ENCODE measurements at regions not wholly inside any gene's neighbourhood (a gene's known extent, or its start where the extent isn't known, plus 50 kb on each side); places are given as distances from the start of the nearest gene placed in this dataset.

- H3K27me3 Mint-ChIP-seq (ENCODE audit: low read depth, poor library complexity) = peaks cover 7% of the 10 kb centered on the region
- H3K9me3 Mint-ChIP-seq = no peaks in the 10 kb centered on the region
- H3K4me1 Mint-ChIP-seq = peaks cover 36% of the 10 kb centered on the region
- DNase-seq = no peak
- TF ChIP-seq, protein P1, sequence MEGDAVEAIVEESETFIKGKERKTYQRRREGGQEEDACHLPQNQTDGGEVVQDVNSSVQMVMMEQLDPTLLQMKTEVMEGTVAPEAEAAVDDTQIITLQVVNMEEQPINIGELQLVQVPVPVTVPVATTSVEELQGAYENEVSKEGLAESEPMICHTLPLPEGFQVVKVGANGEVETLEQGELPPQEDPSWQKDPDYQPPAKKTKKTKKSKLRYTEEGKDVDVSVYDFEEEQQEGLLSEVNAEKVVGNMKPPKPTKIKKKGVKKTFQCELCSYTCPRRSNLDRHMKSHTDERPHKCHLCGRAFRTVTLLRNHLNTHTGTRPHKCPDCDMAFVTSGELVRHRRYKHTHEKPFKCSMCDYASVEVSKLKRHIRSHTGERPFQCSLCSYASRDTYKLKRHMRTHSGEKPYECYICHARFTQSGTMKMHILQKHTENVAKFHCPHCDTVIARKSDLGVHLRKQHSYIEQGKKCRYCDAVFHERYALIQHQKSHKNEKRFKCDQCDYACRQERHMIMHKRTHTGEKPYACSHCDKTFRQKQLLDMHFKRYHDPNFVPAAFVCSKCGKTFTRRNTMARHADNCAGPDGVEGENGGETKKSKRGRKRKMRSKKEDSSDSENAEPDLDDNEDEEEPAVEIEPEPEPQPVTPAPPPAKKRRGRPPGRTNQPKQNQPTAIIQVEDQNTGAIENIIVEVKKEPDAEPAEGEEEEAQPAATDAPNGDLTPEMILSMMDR (IDR thresholded peaks at IDR 0.05) = no peak
- H3K27ac Mint-ChIP-seq = no peak overlapping the region
- H3K4me3 Mint-ChIP-seq = no peak overlapping the region
- H3K36me3 Mint-ChIP-seq (ENCODE audit: low read depth) = no peaks in the 10 kb centered on the region
Measured at GRCh38 chr3:72319194-72320094, 528.8 kb downstream of the SHQ1 start.

DNA sequence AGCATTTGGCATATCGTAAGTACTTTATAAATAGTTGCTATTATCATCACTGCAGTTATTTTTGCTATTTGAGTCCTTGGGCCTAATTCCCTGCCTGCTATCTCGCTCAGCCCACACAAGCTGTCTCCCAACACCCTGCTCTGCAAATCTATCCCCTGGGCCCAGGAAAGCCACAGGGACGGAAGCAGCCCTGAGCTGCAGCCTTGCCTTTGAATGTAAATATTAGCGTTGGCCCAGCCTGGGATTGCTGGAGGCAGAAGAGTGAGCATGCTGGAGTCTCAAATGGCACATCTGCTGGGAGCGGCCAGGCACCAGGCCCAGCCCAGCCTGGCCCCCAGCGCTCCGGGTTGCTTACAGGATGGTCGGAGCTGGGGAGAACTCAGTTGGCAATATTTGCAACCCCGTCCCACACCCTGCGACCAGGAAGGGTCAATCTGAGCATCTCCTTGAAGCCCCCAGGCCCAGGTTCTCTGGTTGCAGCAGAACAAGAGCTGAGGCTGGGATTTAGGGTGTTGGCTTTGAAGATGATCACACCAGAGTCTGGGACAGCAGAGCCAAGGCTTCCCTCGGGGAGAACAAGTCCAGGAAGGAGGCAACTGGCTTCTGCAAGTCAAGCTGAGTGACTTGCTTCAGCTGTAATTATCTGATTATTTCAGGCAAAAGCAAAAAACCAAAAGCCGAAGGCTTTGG is 529.6 kb downstream of the SHQ1 start:
- TF ChIP-seq, protein P1 (IDR thresholded peaks at IDR 0.05) = no peak
- Mint-ChIP-seq H3K27ac (peak overlapping the region; percentile 51), H3K4me1 (peaks cover 36% of the 10 kb centered on the region), H3K4me3 (no peak overlapping the region), H3K27me3 (ENCODE audit: low read depth, poor library complexity) (peaks cover 10% of the 10 kb centered on the region), H3K36me3 (ENCODE audit: low read depth) (no peaks in the 10 kb centered on the region), H3K9me3 (no peaks in the 10 kb centered on the region)
- no peak for DNase-seq

DNA sequence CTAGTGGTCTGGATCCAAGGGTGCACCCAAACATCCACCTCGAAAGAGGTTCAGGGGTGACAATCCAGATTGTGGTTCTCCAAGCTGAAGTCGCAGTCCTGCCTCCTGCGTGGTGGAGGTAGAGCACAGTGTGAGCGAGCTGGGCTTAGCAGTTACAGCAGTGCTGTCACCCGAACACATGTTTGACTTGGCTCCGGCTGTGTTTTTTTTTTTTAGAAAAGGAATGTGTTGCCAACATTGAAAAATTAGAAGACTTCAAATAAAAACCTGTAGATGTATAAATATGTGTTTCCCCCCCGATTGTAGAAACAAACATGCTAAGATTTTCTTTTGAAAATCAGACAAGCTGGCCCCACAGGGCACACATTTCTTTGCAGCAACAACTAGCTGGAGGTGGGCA is 530.8 kb downstream of the SHQ1 start:
- no peaks in the 10 kb centered on the region for H3K9me3 Mint-ChIP-seq
- H3K4me1 Mint-ChIP-seq = peaks cover 36% of the 10 kb centered on the region
- H3K27ac Mint-ChIP-seq = no peak overlapping the region

GRCh38 chr3:72316501-72317279 is 531.6 kb downstream of the SHQ1 start:
- TF ChIP-seq, protein P1 (IDR thresholded peaks at IDR 0.05) = no peak
- Mint-ChIP-seq H3K36me3 (ENCODE audit: low read depth) (no peaks in the 10 kb centered on the region), H3K4me3 (no peak overlapping the region), H3K9me3 (no peaks in the 10 kb centered on the region), H3K27me3 (ENCODE audit: low read depth, poor library complexity) (peaks cover 12% of the 10 kb centered on the region), H3K4me1 (peaks cover 39% of the 10 kb centered on the region), H3K27ac (peak overlapping the region; percentile 69)
- no peak for DNase-seq

More for the DNA sequence above, 530.8 kb downstream of the SHQ1 start:
- TF ChIP-seq, protein P1 (IDR thresholded peaks at IDR 0.05) = no peak
- peaks cover 12% of the 10 kb centered on the region for H3K27me3 Mint-ChIP-seq (ENCODE audit: low read depth, poor library complexity)
- no peak for DNase-seq
- H3K4me3 Mint-ChIP-seq = no peak overlapping the region
- no peaks in the 10 kb centered on the region for H3K36me3 Mint-ChIP-seq (ENCODE audit: low read depth)

DNA sequence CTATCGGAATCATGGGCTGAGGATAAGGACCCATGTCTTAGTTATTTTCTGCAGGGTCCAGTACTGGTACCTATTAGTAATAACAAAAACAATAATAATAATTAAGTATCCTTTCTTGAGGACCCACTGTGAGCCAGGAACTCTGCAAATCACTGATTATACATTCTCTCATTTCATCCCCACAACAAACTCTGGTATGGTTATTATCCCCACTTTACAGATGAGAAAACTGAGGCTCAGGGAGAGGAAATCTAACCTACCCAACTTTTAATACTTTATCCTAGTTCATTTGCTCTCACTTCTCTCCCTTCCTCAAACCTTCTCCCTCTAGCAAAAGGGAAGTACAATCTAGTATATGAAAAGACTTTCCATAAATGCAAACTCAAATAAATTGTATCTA is 528.4 kb upstream of the PROK2 start:
- no peak overlapping the region for H3K4me3 Mint-ChIP-seq
- no peak for DNase-seq
- H3K9me3 Mint-ChIP-seq = no peaks in the 10 kb centered on the region
- H3K27ac Mint-ChIP-seq = no peak overlapping the region
- H3K36me3 Mint-ChIP-seq (ENCODE audit: low read depth) = no peaks in the 10 kb centered on the region
- H3K4me1 Mint-ChIP-seq = peaks cover 67% of the 10 kb centered on the region
- TF ChIP-seq, protein P1 (IDR thresholded peaks at IDR 0.05) = no peak
- H3K27me3 Mint-ChIP-seq (ENCODE audit: low read depth, poor library complexity) = peaks cover 12% of the 10 kb centered on the region
